CD8-positive, alpha-beta memory T cell (primary cell): ENCODE measurements at regions not wholly inside any gene's neighbourhood (a gene's known extent, or its start where the extent isn't known, plus 50 kb on each side); places are given as distances from the start of the nearest gene placed in this dataset.
"Not testable (repeated sequence)": the region's sequence is repeated elsewhere in the genome, so short reads cannot be mapped to it uniquely, and the experiment has no call there.

Source experiments
- CTCF ChIA-PET: fragments of 350-600 bp; sonication (Branson Sonifier 250); formaldehyde crosslinking; loops from one replicate; lab custom pipeline; 2021; ENCODE audit warnings: antibody characterized with exemption; lab: Charles Lee
- POLR2A ChIA-PET: fragments of 350-600 bp; sonication (Branson Sonifier 250); formaldehyde crosslinking; loops from one replicate; lab custom pipeline; 2021; ENCODE audit warnings: antibody characterized with exemption; lab: Charles Lee
- DNase-seq, 5 donors: peaks; one replicate each; pipeline versions ENCODE4 v3.0.0 to v3.0.0-alpha.2; 2020 to 2022; ENCODE audit warnings: mixed read lengths in 1 of 5
- H3K27ac ChIP-seq: one replicate; pipeline ENCODE4 v1.7.0; 2013; ENCODE audit warnings: low read depth, mild to moderate bottlenecking, low read length, moderate library complexity
- H3K27me3 ChIP-seq: 2 replicates; pipeline ENCODE4 v1.7.0; 2013; ENCODE audit warnings: low read length, mild to moderate bottlenecking; ENCODE audit not compliant: insufficient read depth, poor library complexity, severe bottlenecking
- H3K36me3 ChIP-seq: 2 replicates; pipeline ENCODE4 v1.7.0; 2013; ENCODE audit warnings: mild to moderate bottlenecking, low read length, moderate library complexity; ENCODE audit not compliant: insufficient read depth
- H3K4me1 ChIP-seq: 2 replicates; pipeline ENCODE4 v1.7.0; 2013; ENCODE audit warnings: mild to moderate bottlenecking, low read length, moderate library complexity; ENCODE audit not compliant: insufficient read depth
- H3K4me3 ChIP-seq: 2 replicates; pipeline ENCODE4 v1.7.0; 2013; ENCODE audit warnings: mild to moderate bottlenecking, low read length
- H3K9me3 ChIP-seq: 2 replicates; pipeline ENCODE4 v1.7.0; 2013; ENCODE audit warnings: mild to moderate bottlenecking, low read length
- H3K27ac Mint-ChIP-seq, 8 donors: one replicate each; pipeline ENCODE4 v1.8.0; 2020 to 2021; ENCODE audit warnings: mixed read lengths in 8 of 8, mild to moderate bottlenecking in 6 of 8, inconsistent platforms in 3 of 8, moderate library complexity in 3 of 8
- H3K27me3 Mint-ChIP-seq, 2 donors: one replicate each; pipeline ENCODE4 v1.8.0; 2020 to 2021; ENCODE audit warnings: mixed read lengths in 2 of 2, mild to moderate bottlenecking in 1 of 2, moderate library complexity in 1 of 2
- H3K36me3 Mint-ChIP-seq, 3 donors: one replicate each; pipeline ENCODE4 v1.8.0; 2020 to 2021; ENCODE audit warnings: mixed read lengths in 3 of 3, inconsistent platforms in 1 of 3, mild to moderate bottlenecking in 1 of 3
- H3K4me1 Mint-ChIP-seq, 3 donors: one replicate each; pipeline ENCODE4 v1.8.0; 2020 to 2021; ENCODE audit warnings: mixed read lengths in 3 of 3, inconsistent platforms in 1 of 3, mild to moderate bottlenecking in 1 of 3
- H3K4me3 Mint-ChIP-seq, 7 donors: one replicate each; pipeline ENCODE4 v1.8.0; 2020 to 2021; ENCODE audit warnings: mixed read lengths in 7 of 7, mild to moderate bottlenecking in 6 of 7, moderate library complexity in 4 of 7, inconsistent platforms in 2 of 7
- H3K9me3 Mint-ChIP-seq, 5 donors: one replicate each; pipeline ENCODE4 v1.8.0; 2020 to 2022; ENCODE audit warnings: mixed read lengths in 5 of 5, mild to moderate bottlenecking in 3 of 5, moderate library complexity in 2 of 5, inconsistent platforms in 1 of 5

DNA sequence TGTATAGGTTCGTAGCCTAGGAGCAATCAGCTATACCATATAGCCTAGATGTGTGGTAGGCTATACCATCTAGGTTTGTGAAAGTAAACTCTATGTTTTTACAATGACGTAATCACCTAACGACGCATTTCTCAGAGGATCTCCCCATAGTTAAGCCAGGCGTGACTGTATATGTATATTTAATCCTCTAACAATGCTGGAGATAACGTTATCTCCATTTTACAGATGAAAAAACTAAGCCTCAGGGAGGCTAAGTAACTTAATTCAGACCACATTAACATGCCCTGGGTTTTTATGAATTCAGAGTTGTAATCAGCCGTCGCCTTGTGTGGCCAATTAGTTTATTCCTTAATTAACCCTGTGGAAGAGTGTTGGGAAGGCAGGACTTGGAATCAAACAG, 107.7 kb upstream of the PLXNA2 start:
- Mint-ChIP-seq H3K36me3 (no peaks in the 10 kb centered on the region), H3K4me1 (no peaks in the 10 kb centered on the region), H3K9me3 (no peaks in the 10 kb centered on the region), H3K27me3 (peaks cover 0 to 1% of the 10 kb centered on the region in 2 donors), H3K27ac (no peak overlapping the region), H3K4me3 (no peak overlapping the region)
- ChIA-PET CTCF (no interaction called here), POLR2A (no interaction called here)
- no peaks in the 10 kb centered on the region for H3K36me3 ChIP-seq
- H3K27ac ChIP-seq: no peak overlapping the region
- DNase-seq: no peak
- H3K4me3 ChIP-seq: no peak overlapping the region
- no peaks in the 10 kb centered on the region for H3K27me3 ChIP-seq
- H3K9me3 ChIP-seq: no peaks in the 10 kb centered on the region
- H3K4me1 ChIP-seq: no peaks in the 10 kb centered on the region

- POLR2A ChIA-PET, DNase-seq, H3K27me3 Mint-ChIP-seq, H3K9me3 Mint-ChIP-seq, H3K36me3 ChIP-seq, H3K27ac Mint-ChIP-seq, H3K27ac ChIP-seq, H3K4me3 ChIP-seq, H3K4me1 ChIP-seq, CTCF ChIA-PET, H3K36me3 Mint-ChIP-seq, H3K4me3 Mint-ChIP-seq, H3K27me3 ChIP-seq, H3K9me3 ChIP-seq, H3K4me1 Mint-ChIP-seq: not testable (repeated sequence)
These were observed 109.6 kb upstream of the PLXNA2 start for GRCh38 chr1:208353797-208354196.

- no peak overlapping the region for H3K27ac ChIP-seq
- ChIA-PET POLR2A (no interaction called here), CTCF (no interaction called here)
- Mint-ChIP-seq H3K4me1 (no peaks in the 10 kb centered on the region), H3K9me3 (peaks cover 0 to 4% (median 0%) of the 10 kb centered on the region in 5 donors), H3K27me3 (peaks cover 1 to 18% of the 10 kb centered on the region in 2 donors), H3K4me3 (no peak overlapping the region), H3K27ac (no peak overlapping the region), H3K36me3 (no peaks in the 10 kb centered on the region)
- no peaks in the 10 kb centered on the region for H3K36me3 ChIP-seq
- H3K9me3 ChIP-seq: no peaks in the 10 kb centered on the region
- no peak for DNase-seq
- no peak overlapping the region for H3K4me3 ChIP-seq
- no peaks in the 10 kb centered on the region for H3K4me1 ChIP-seq
- no peaks in the 10 kb centered on the region for H3K27me3 ChIP-seq
These were observed 113.7 kb upstream of the PLXNA2 start for GRCh38 chr1:208357644-208358507.

DNA sequence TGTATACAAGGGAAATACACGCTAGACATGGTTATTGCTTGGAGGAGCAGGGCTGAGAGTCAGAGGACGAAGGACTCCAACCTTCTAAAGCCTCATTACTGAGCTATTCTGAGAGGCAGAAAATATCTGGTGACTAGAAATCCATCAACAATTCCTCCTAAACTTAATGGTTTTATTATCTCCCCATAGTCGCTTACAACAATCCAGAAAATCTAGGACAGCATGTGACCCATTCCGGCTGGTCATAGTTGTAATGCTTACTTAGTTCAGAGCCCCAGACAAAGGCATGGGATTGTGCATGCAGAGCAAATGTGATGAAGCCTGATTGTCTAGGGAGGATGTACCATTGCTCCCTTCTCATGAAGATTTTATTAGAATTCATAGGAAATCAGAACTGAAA, 114.5 kb upstream of the PLXNA2 start:
- H3K27ac Mint-ChIP-seq: no peak overlapping the region
- peaks cover 1 to 25% of the 10 kb centered on the region in 2 donors for H3K27me3 Mint-ChIP-seq
- ChIA-PET POLR2A (no interaction called here), CTCF (no interaction called here)
- H3K27ac ChIP-seq: no peak overlapping the region
- no peak overlapping the region for H3K4me3 Mint-ChIP-seq
- H3K36me3 Mint-ChIP-seq: no peaks in the 10 kb centered on the region
- no peaks in the 10 kb centered on the region for H3K4me1 ChIP-seq
- H3K4me3 ChIP-seq: no peak overlapping the region
- H3K4me1 Mint-ChIP-seq: no peaks in the 10 kb centered on the region
- H3K27me3 ChIP-seq: no peaks in the 10 kb centered on the region
- H3K36me3 ChIP-seq: no peaks in the 10 kb centered on the region
- H3K9me3 ChIP-seq: no peaks in the 10 kb centered on the region
- peaks cover 0 to 4% (median 0%) of the 10 kb centered on the region in 5 donors for H3K9me3 Mint-ChIP-seq
- DNase-seq: no peak

DNA sequence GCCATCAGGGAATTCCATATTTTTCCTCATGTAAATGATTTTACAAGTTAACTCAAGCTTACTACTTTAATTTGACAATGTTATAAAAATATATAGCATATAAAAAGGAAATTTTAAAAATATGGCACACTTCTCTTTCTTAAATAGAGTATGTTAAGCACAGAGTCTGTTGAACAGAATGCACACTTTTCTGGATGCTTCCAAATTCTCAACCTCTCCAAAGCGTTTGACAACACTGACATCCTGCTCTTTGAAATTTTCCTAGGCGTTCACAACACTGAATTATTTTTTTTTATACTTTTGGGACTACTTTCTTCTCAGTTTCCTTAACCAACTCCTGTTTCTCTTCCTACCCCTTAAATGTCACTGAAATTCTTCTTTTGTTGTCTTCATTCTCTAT, 117.8 kb upstream of the PLXNA2 start:
- POLR2A ChIA-PET: no interaction called here
- no peaks in the 10 kb centered on the region for H3K36me3 Mint-ChIP-seq

GRCh38 chr1:208366559-208366958, 122.4 kb upstream of the PLXNA2 start:
- H3K4me1 ChIP-seq: no peaks in the 10 kb centered on the region
- no peaks in the 10 kb centered on the region for H3K4me1 Mint-ChIP-seq
- no peaks in the 10 kb centered on the region for H3K9me3 ChIP-seq
- no peak overlapping the region for H3K4me3 ChIP-seq
- ChIA-PET POLR2A (no interaction called here), CTCF (no interaction called here)
- H3K27me3 ChIP-seq: peaks cover 4% of the 10 kb centered on the region
- no peak for DNase-seq
- H3K27ac Mint-ChIP-seq: no peak overlapping the region
- H3K27ac ChIP-seq: no peak overlapping the region
- no peaks in the 10 kb centered on the region for H3K36me3 Mint-ChIP-seq
- H3K4me3 Mint-ChIP-seq: no peak overlapping the region
- peaks cover 0 to 1% (median 0%) of the 10 kb centered on the region in 5 donors for H3K9me3 Mint-ChIP-seq
- peaks cover 0 to 30% of the 10 kb centered on the region in 2 donors for H3K27me3 Mint-ChIP-seq
- H3K36me3 ChIP-seq: no peaks in the 10 kb centered on the region

More for the DNA sequence above, 117.8 kb upstream of the PLXNA2 start:
- H3K9me3 Mint-ChIP-seq: peaks cover 0 to 4% (median 0%) of the 10 kb centered on the region in 5 donors
- no peak overlapping the region for H3K4me3 ChIP-seq
- no peak overlapping the region for H3K27ac Mint-ChIP-seq
- no peaks in the 10 kb centered on the region for H3K4me1 ChIP-seq
- no peak overlapping the region for H3K27ac ChIP-seq
- no peaks in the 10 kb centered on the region for H3K9me3 ChIP-seq
- peaks cover 0 to 33% of the 10 kb centered on the region in 2 donors for H3K27me3 Mint-ChIP-seq
- H3K27me3 ChIP-seq: peaks cover 4% of the 10 kb centered on the region
- no peak for DNase-seq
- H3K4me3 Mint-ChIP-seq: no peak overlapping the region
- CTCF ChIA-PET: no interaction called here
- H3K36me3 ChIP-seq: no peaks in the 10 kb centered on the region
- H3K4me1 Mint-ChIP-seq: no peaks in the 10 kb centered on the region

GRCh38 chr1:208369045-208369444, 124.9 kb upstream of the PLXNA2 start:
- H3K27ac ChIP-seq: no peak overlapping the region
- no peaks in the 10 kb centered on the region for H3K36me3 ChIP-seq
- no peaks in the 10 kb centered on the region for H3K9me3 Mint-ChIP-seq
- peaks cover 2 to 15% of the 10 kb centered on the region in 2 donors for H3K27me3 Mint-ChIP-seq
- H3K4me3 Mint-ChIP-seq: no peak overlapping the region
- H3K36me3 Mint-ChIP-seq: no peaks in the 10 kb centered on the region
- no peak for DNase-seq
- H3K27ac Mint-ChIP-seq: no peak overlapping the region
- no peaks in the 10 kb centered on the region for H3K4me1 Mint-ChIP-seq
- ChIA-PET POLR2A (no interaction called here), CTCF (no interaction called here)
- peaks cover 4% of the 10 kb centered on the region for H3K27me3 ChIP-seq
- no peak overlapping the region for H3K4me3 ChIP-seq
- H3K4me1 ChIP-seq: no peaks in the 10 kb centered on the region
- no peaks in the 10 kb centered on the region for H3K9me3 ChIP-seq

- H3K4me1 Mint-ChIP-seq: no peaks in the 10 kb centered on the region
- no peaks in the 10 kb centered on the region for H3K36me3 ChIP-seq
- no peak overlapping the region for H3K27ac ChIP-seq
- peaks cover 2 to 21% of the 10 kb centered on the region in 2 donors for H3K27me3 Mint-ChIP-seq
- H3K36me3 Mint-ChIP-seq: no peaks in the 10 kb centered on the region
- no peaks in the 10 kb centered on the region for H3K9me3 ChIP-seq
- H3K4me1 ChIP-seq: no peaks in the 10 kb centered on the region
- no peak overlapping the region for H3K4me3 ChIP-seq
- no peak overlapping the region for H3K27ac Mint-ChIP-seq
- H3K9me3 Mint-ChIP-seq: no peaks in the 10 kb centered on the region
- CTCF ChIA-PET: no interaction called here
- no peak for DNase-seq
- H3K27me3 ChIP-seq: peaks cover 4% of the 10 kb centered on the region
- no peak overlapping the region for H3K4me3 Mint-ChIP-seq
- POLR2A ChIA-PET: no interaction called here
These were observed 125.5 kb upstream of the PLXNA2 start for GRCh38 chr1:208369658-208370057.
